ENCODE measurements at regions not wholly inside any gene's neighbourhood (a gene's known extent, or its start where the extent isn't known, plus 50 kb on each side); places are given as distances from the start of the nearest gene placed in this dataset.

DNA sequence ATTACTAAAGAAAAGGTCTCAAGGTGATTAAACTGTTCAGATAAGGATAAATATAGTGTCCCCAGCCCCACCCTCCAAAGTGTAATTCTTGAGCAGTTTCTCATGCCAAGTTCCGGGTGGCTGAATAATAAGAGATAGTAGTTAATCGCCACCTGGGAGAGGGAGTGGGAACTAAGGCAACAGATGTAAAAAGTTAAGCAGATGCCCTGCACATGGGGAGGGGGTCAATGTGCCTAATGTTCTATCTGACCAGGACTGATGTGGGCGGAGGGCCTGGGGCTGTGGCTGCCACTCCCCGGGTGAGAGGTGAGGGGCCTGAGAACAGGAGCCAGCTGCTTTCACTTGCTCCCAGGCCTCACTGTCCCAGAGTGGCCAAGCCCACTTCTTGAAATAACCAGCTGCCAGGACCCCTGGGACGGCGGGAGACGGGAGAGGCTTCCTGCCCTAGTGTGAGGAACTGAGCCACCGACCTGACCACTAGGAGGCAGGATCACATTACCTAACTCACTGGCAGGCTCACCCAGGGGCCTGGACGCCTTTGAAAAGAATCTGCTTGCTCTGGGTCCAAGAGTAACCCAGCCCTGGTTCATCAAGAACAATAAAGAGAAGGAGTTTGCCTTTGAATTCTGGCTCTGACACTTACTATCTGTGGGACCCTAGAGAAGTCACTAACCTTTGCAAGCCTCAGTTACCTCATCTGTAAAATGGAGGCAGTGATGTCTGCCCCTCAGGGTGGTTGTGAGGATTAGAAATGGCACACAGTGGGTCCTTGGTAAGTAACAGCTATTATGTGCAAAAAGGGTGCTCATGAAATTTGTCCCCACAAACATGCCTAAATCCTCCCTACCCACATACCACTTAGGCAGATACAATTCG, 179.2 kb downstream of the ATG4C start:
- TF ChIP-seq CTCF (IDR thresholded peaks at IDR 0.05), result peak; percentile 18 to 62 (median 36)
- no peak for TF ChIP-seq POLR2A (IDR thresholded peaks at IDR 0.05)
